HG02759 (cell line): ENCODE measurements at regions not wholly inside any gene's neighbourhood (a gene's known extent, or its start where the extent isn't known, plus 50 kb on each side); places are given as distances from the start of the nearest gene placed in this dataset.
"Not testable (repeated sequence)": the region's sequence is repeated elsewhere in the genome, so short reads cannot be mapped to it uniquely, and the experiment has no call there.

Experiments
- ATAC-seq: cut with Tn5 transposase; IDR thresholded peaks from one replicate; pipeline ENCODE4 v1.9.1; 2021; ENCODE audit warnings: mild to moderate bottlenecking, moderate library complexity; ENCODE audit not compliant: unreplicated experiment

GRCh38 chr4:124946696-124947095 lies 234.2 kb upstream of the ANKRD50 start:
- ATAC-seq = no peak

GRCh38 chr4:124945422-124945821 lies 232.9 kb upstream of the ANKRD50 start:
- no peak for ATAC-seq

- no peak for ATAC-seq
Measured at GRCh38 chr4:124943938-124944337, 231.4 kb upstream of the ANKRD50 start.

- no peak for ATAC-seq
Measured at GRCh38 chr4:124943145-124943889, 230.8 kb upstream of the ANKRD50 start.

GRCh38 chr4:124941267-124941666 lies 228.7 kb upstream of the ANKRD50 start:
- no peak for ATAC-seq

- no peak for ATAC-seq
Measured at GRCh38 chr4:124940387-124940786, 227.9 kb upstream of the ANKRD50 start.

- no peak for ATAC-seq
Measured at GRCh38 chr4:124939908-124940307, 227.4 kb upstream of the ANKRD50 start.

GRCh38 chr4:124938836-124939235 lies 226.3 kb upstream of the ANKRD50 start:
- no peak for ATAC-seq

GRCh38 chr4:124937993-124938392 lies 225.5 kb upstream of the ANKRD50 start:
- ATAC-seq = no peak

GRCh38 chr4:124936427-124936826 lies 223.9 kb upstream of the ANKRD50 start:
- ATAC-seq = no peak

- no peak for ATAC-seq
Measured at GRCh38 chr4:124934916-124935315, 222.4 kb upstream of the ANKRD50 start.

GRCh38 chr4:124933521-124933920 lies 221.0 kb upstream of the ANKRD50 start:
- ATAC-seq = no peak

GRCh38 chr4:124932447-124932846 lies 219.9 kb upstream of the ANKRD50 start:
- no peak for ATAC-seq

- ATAC-seq = no peak
Measured at GRCh38 chr4:124931050-124931449, 218.5 kb upstream of the ANKRD50 start.

GRCh38 chr4:124922748-124923147 lies 210.2 kb upstream of the ANKRD50 start:
- not testable (repeated sequence) for ATAC-seq

GRCh38 chr4:124918559-124919122 lies 206.1 kb upstream of the ANKRD50 start:
- no peak for ATAC-seq

- no peak for ATAC-seq
Measured at GRCh38 chr4:124915073-124915472, 202.5 kb upstream of the ANKRD50 start.

- ATAC-seq = no peak
Measured at GRCh38 chr4:124913237-124913636, 200.7 kb upstream of the ANKRD50 start.

- ATAC-seq = no peak
Measured at GRCh38 chr4:124910327-124910726, 197.8 kb upstream of the ANKRD50 start.

GRCh38 chr4:124907881-124908280 lies 195.3 kb upstream of the ANKRD50 start:
- no peak for ATAC-seq

- no peak for ATAC-seq
Measured at GRCh38 chr4:124905441-124905840, 192.9 kb upstream of the ANKRD50 start.

- no peak for ATAC-seq
Measured at GRCh38 chr4:124904723-124905388, 192.3 kb upstream of the ANKRD50 start.
